ENCODE measurements at regions not wholly inside any gene's neighbourhood (a gene's known extent, or its start where the extent isn't known, plus 50 kb on each side); places are given as distances from the start of the nearest gene placed in this dataset.

DNA sequence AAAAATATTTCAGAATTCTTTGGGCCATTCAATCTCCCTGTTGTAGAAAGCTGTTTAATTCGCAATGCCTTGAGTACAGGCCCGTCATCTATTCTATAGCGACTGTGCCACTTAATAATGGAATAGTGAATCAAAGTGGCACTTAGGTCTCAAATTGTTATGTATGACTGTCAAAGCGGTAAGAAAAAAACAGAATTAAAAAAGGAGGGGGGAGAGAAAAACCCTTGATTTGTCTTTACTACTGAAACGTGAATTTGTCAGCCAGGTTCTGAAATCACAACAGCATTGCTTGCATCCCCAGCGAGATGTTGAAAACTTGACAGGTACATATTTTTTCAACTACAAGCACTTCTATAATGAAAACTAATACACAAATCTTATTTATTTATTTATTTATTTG, 320.9 kb downstream of the TFEC start:
- ATAC-seq: no peak
- TF ChIP-seq ISL1 (CRISPR knock-in tag; IDR thresholded peaks at IDR 0.05): no peak

DNA sequence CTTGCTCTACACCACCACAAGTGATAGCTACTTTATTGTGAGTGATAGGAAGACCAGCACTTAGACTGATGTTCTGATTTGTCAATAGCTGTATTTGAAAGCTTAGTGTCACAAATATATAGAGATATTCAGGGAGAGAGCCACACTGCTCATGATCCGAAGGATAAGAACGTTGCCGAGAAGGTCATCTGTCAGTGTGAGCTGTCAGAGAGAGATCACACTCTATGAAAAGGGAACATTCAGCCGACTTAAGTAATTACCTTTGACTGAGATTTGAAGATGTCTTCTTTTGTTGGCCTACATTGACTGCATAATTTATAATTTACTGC, 322.6 kb downstream of the TFEC start:
- TF ChIP-seq ZFP3 (CRISPR knock-in tag; IDR thresholded peaks at IDR 0.05): no peak
- ATAC-seq: no peak

DNA sequence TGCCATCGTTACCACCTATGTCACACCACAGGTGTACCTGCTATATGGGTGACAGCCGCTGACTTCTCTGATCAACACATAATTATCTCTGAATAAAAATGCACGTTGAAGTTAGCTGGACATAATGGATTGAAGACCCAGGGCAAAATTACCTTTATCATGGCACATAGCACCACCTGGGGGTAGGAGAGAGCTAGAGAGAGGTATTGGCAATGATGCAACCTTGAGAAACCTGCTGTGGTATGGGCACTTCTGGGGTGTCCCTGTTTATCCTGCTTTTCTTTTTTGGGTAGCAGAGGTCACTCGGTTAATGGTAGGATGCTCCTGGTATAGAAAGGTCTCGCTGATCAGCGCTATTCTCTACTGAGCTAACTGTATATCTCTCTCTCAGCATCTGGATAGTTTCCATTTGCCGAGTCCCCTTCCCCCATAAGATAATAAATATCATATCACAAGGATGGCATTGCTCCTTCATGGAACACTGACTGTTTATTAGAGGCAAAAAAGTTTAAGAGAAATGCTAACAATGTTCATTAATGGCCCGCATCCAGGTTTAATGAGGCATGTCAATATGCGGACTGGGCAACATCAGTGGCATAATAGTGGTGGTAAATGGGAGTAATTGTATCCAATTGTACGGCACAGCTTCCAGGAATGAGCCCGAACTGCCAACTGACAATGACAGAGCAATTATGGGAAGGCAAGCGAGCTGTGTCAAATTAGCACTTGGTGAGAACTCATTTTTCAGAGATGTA, 323.1 kb downstream of the TFEC start:
- peak; percentile 45; the same call in 1 of the 3 replicates for ATAC-seq
- no peak for TF ChIP-seq ZFP3 (CRISPR knock-in tag; IDR thresholded peaks at IDR 0.05)
- TF ChIP-seq, protein P1, sequence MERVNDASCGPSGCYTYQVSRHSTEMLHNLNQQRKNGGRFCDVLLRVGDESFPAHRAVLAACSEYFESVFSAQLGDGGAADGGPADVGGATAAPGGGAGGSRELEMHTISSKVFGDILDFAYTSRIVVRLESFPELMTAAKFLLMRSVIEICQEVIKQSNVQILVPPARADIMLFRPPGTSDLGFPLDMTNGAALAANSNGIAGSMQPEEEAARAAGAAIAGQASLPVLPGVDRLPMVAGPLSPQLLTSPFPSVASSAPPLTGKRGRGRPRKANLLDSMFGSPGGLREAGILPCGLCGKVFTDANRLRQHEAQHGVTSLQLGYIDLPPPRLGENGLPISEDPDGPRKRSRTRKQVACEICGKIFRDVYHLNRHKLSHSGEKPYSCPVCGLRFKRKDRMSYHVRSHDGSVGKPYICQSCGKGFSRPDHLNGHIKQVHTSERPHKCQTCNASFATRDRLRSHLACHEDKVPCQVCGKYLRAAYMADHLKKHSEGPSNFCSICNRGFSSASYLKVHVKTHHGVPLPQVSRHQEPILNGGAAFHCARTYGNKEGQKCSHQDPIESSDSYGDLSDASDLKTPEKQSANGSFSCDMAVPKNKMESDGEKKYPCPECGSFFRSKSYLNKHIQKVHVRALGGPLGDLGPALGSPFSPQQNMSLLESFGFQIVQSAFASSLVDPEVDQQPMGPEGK (CRISPR knock-in tag; IDR thresholded peaks at IDR 0.05; ENCODE audit: borderline replicate concordance): no peak
- TF ChIP-seq GLIS3 (CRISPR knock-in tag; IDR thresholded peaks at IDR 0.05): no peak
- no peak for TF ChIP-seq SNAI2 (CRISPR knock-in tag; IDR thresholded peaks at IDR 0.05)
- no peak for TF ChIP-seq TCF4 (CRISPR knock-in tag; IDR thresholded peaks at IDR 0.05; ENCODE audit: borderline replicate concordance)
- no peak for TF ChIP-seq ZNF70 (CRISPR knock-in tag; IDR thresholded peaks at IDR 0.05)

DNA sequence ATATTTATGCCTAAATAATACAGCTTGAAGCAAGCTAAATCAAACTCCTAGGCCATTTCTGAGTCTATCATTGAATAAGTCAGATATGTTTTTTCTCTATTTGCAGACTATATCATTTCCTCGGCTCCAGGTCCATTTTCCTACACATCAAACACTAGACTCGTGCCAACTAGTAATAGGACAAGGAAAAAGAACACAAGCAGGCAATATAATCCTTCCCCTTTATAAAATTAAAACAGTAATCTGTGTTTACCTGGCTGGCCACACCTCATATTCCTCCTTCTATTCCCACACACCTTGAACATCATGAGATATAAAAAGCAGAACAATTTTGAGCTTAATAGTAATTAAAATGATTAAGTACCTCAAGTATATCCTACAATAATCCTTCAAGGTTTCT, 325.7 kb downstream of the TFEC start:
- TF ChIP-seq ZFP30 (CRISPR knock-in tag; IDR thresholded peaks at IDR 0.05) (no peak), RARB (CRISPR knock-in tag; IDR thresholded peaks at IDR 0.05) (no peak), CSDC2 (CRISPR knock-in tag; IDR thresholded peaks at IDR 0.05) (no peak), SNAI2 (CRISPR knock-in tag; IDR thresholded peaks at IDR 0.05) (no peak), ZNF70 (CRISPR knock-in tag; IDR thresholded peaks at IDR 0.05) (no peak), ESRRG (CRISPR knock-in tag; IDR thresholded peaks at IDR 0.05) (no peak), OSR1 (CRISPR knock-in tag; IDR thresholded peaks at IDR 0.05) (no peak), TCF4 (CRISPR knock-in tag; IDR thresholded peaks at IDR 0.05; ENCODE audit: borderline replicate concordance) (no peak), ZFP3 (CRISPR knock-in tag; IDR thresholded peaks at IDR 0.05) (no peak), ISL1 (CRISPR knock-in tag; IDR thresholded peaks at IDR 0.05) (no peak)
- TF ChIP-seq, protein P2, sequence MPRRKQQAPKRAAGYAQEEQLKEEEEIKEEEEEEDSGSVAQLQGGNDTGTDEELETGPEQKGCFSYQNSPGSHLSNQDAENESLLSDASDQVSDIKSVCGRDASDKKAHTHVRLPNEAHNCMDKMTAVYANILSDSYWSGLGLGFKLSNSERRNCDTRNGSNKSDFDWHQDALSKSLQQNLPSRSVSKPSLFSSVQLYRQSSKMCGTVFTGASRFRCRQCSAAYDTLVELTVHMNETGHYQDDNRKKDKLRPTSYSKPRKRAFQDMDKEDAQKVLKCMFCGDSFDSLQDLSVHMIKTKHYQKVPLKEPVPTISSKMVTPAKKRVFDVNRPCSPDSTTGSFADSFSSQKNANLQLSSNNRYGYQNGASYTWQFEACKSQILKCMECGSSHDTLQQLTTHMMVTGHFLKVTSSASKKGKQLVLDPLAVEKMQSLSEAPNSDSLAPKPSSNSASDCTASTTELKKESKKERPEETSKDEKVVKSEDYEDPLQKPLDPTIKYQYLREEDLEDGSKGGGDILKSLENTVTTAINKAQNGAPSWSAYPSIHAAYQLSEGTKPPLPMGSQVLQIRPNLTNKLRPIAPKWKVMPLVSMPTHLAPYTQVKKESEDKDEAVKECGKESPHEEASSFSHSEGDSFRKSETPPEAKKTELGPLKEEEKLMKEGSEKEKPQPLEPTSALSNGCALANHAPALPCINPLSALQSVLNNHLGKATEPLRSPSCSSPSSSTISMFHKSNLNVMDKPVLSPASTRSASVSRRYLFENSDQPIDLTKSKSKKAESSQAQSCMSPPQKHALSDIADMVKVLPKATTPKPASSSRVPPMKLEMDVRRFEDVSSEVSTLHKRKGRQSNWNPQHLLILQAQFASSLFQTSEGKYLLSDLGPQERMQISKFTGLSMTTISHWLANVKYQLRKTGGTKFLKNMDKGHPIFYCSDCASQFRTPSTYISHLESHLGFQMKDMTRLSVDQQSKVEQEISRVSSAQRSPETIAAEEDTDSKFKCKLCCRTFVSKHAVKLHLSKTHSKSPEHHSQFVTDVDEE (CRISPR knock-in tag; IDR thresholded peaks at IDR 0.05): no peak
- TF ChIP-seq, protein P3, sequence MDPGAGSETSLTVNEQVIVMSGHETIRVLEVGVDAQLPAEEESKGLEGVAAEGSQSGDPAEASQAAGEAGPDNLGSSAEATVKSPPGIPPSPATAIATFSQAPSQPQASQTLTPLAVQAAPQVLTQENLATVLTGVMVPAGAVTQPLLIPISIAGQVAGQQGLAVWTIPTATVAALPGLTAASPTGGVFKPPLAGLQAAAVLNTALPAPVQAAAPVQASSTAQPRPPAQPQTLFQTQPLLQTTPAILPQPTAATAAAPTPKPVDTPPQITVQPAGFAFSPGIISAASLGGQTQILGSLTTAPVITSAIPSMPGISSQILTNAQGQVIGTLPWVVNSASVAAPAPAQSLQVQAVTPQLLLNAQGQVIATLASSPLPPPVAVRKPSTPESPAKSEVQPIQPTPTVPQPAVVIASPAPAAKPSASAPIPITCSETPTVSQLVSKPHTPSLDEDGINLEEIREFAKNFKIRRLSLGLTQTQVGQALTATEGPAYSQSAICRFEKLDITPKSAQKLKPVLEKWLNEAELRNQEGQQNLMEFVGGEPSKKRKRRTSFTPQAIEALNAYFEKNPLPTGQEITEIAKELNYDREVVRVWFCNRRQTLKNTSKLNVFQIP (CRISPR knock-in tag; IDR thresholded peaks at IDR 0.05; ENCODE audit: borderline replicate concordance, low read depth): no peak
- TF ChIP-seq, protein P4, sequence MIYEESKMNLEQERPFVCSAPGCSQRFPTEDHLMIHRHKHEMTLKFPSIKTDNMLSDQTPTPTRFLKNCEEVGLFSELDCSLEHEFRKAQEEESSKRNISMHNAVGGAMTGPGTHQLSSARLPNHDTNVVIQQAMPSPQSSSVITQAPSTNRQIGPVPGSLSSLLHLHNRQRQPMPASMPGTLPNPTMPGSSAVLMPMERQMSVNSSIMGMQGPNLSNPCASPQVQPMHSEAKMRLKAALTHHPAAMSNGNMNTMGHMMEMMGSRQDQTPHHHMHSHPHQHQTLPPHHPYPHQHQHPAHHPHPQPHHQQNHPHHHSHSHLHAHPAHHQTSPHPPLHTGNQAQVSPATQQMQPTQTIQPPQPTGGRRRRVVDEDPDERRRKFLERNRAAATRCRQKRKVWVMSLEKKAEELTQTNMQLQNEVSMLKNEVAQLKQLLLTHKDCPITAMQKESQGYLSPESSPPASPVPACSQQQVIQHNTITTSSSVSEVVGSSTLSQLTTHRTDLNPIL (CRISPR knock-in tag; IDR thresholded peaks at IDR 0.05; ENCODE audit: low read depth): no peak
- no peak for ATAC-seq

DNA sequence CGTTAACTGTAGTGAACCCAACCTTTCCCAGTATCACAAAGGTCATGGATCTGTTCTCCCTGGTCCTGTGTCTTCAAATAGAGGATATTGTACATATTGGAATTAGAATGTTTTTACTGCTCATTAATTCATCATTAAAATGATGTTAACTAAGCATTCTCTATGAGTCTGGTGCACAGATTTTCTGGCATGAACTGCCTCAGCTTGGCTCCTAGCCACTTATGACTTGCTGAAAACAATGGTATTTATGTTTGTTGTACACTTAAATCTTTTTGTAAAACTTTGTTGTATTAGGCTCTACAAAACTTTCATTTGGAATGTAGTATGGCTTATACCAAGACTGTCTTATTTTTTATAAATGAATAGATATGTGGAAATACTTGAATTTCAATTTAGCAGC, 329.4 kb downstream of the TFEC start:
- ATAC-seq: no peak
- TF ChIP-seq, protein P5, sequence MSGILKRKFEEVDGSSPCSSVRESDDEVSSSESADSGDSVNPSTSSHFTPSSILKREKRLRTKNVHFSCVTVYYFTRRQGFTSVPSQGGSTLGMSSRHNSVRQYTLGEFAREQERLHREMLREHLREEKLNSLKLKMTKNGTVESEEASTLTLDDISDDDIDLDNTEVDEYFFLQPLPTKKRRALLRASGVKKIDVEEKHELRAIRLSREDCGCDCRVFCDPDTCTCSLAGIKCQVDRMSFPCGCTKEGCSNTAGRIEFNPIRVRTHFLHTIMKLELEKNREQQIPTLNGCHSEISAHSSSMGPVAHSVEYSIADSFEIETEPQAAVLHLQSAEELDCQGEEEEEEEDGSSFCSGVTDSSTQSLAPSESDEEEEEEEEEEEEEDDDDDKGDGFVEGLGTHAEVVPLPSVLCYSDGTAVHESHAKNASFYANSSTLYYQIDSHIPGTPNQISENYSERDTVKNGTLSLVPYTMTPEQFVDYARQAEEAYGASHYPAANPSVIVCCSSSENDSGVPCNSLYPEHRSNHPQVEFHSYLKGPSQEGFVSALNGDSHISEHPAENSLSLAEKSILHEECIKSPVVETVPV (CRISPR knock-in tag; IDR thresholded peaks at IDR 0.05): no peak
- TF ChIP-seq TCF4 (CRISPR knock-in tag; IDR thresholded peaks at IDR 0.05; ENCODE audit: borderline replicate concordance) (no peak), BACH2 (CRISPR knock-in tag; IDR thresholded peaks at IDR 0.05; ENCODE audit: borderline replicate concordance) (no peak), ZFP30 (CRISPR knock-in tag; IDR thresholded peaks at IDR 0.05) (no peak), ISL1 (CRISPR knock-in tag; IDR thresholded peaks at IDR 0.05) (no peak), ZNF70 (CRISPR knock-in tag; IDR thresholded peaks at IDR 0.05) (no peak), ESRRG (CRISPR knock-in tag; IDR thresholded peaks at IDR 0.05) (no peak)
- TF ChIP-seq, protein P2 (CRISPR knock-in tag; IDR thresholded peaks at IDR 0.05): no peak
- TF ChIP-seq, protein P3 (CRISPR knock-in tag; IDR thresholded peaks at IDR 0.05; ENCODE audit: borderline replicate concordance, low read depth): no peak

All from SK-N-SH treated with all-trans-retinoic acid at 6 μM for 48 hours (cell line).